ENCODE measurements at regions not wholly inside any gene's neighbourhood (a gene's known extent, or its start where the extent isn't known, plus 50 kb on each side); places are given as distances from the start of the nearest gene placed in this dataset.
"Not testable (repeated sequence)": the region's sequence is repeated elsewhere in the genome, so short reads cannot be mapped to it uniquely, and the experiment has no call there.

- no peak for DNase-seq
- H3K27ac Mint-ChIP-seq: no peak overlapping the region
- H3K9me3 Mint-ChIP-seq (ENCODE audit: low read depth): no peaks in the 10 kb centered on the region
- ATAC-seq: no peak
- H3K4me1 Mint-ChIP-seq: no peaks in the 10 kb centered on the region
- intact Hi-C loops (cut with DNase I, micrococcal nuclease): no loop called here
- H3K4me3 Mint-ChIP-seq: no peak overlapping the region
- POLR2A ChIA-PET: no interaction called here
- CTCF ChIA-PET: no interaction called here
- H3K27me3 Mint-ChIP-seq: peaks cover 1% of the 10 kb centered on the region
- no peaks in the 10 kb centered on the region for H3K36me3 Mint-ChIP-seq (ENCODE audit: low read depth)
Measured at GRCh38 chrX:3451571-3451970, 105.1 kb upstream of the MXRA5 start.

GRCh38 chrX:3450881-3451570, 104.6 kb upstream of the MXRA5 start:
- no peak overlapping the region for H3K4me3 Mint-ChIP-seq
- H3K9me3 Mint-ChIP-seq (ENCODE audit: low read depth): no peaks in the 10 kb centered on the region
- intact Hi-C loops (cut with DNase I, micrococcal nuclease): no loop called here

DNA sequence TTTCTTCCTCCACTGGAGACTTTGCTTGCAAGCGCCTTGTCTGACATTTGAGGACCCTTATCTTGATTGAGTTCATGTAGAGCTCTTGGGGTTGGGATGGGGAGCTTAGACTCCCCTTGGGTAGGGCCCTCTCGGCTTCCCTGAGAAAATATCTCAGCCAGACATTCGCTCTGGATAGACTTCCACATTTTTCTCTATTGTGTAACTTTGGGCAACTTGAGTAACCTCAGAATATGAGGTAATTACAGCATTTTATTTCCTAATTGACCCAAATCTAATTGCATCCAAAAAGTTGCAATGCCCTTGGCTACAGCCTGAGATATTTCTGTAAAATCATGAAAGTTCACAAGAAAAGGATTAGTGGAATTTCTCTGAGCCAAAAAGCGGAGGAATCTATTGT, 102.8 kb upstream of the MXRA5 start:
- ChIA-PET CTCF (no interaction called here), POLR2A (no interaction called here)
- no peaks in the 10 kb centered on the region for H3K9me3 Mint-ChIP-seq (ENCODE audit: low read depth)

More at GRCh38 chrX:3450881-3451570, 104.6 kb upstream of the MXRA5 start:
- H3K36me3 Mint-ChIP-seq (ENCODE audit: low read depth): no peaks in the 10 kb centered on the region
- no peaks in the 10 kb centered on the region for H3K4me1 Mint-ChIP-seq
- POLR2A ChIA-PET: no interaction called here
- ATAC-seq (no peak), DNase-seq (no peak)
- peaks cover 1% of the 10 kb centered on the region for H3K27me3 Mint-ChIP-seq
- no peak overlapping the region for H3K27ac Mint-ChIP-seq
- CTCF ChIA-PET: no interaction called here

DNA sequence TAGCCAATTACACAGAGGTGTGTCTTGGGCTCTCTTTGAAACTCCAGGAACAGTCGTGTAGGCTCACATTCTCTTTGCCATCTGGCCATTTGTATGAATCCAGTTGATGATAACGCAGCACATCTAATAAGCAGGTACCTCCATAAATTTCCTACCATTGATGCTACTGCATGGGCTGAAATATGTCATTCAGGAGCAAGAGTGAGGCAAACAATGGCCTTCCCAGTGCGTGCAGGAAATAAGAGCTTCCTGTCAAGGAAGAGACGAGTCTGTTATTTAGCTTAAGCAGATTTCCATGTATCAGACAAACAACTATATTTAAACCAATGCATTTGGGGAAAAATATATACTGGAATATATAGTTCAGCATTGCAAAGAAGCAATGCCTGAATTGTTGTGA, 102.1 kb upstream of the MXRA5 start:
- no peaks in the 10 kb centered on the region for H3K4me1 Mint-ChIP-seq
- CTCF ChIA-PET: no interaction called here
- peaks cover 1% of the 10 kb centered on the region for H3K27me3 Mint-ChIP-seq

More for the DNA sequence above, 102.8 kb upstream of the MXRA5 start:
- no peaks in the 10 kb centered on the region for H3K4me1 Mint-ChIP-seq
- H3K27me3 Mint-ChIP-seq: peaks cover 1% of the 10 kb centered on the region
- no peak overlapping the region for H3K4me3 Mint-ChIP-seq
- ATAC-seq (no peak), DNase-seq (no peak)
- intact Hi-C loops (cut with DNase I, micrococcal nuclease): no loop called here
- no peaks in the 10 kb centered on the region for H3K36me3 Mint-ChIP-seq (ENCODE audit: low read depth)
- no peak overlapping the region for H3K27ac Mint-ChIP-seq

GRCh38 chrX:3445806-3446490, 99.5 kb upstream of the MXRA5 start:
- DNase-seq (no peak), ATAC-seq (no peak)
- Mint-ChIP-seq H3K27ac (no peak overlapping the region), H3K4me1 (no peaks in the 10 kb centered on the region), H3K27me3 (peaks cover 1% of the 10 kb centered on the region), H3K9me3 (ENCODE audit: low read depth) (no peaks in the 10 kb centered on the region), H3K4me3 (no peak overlapping the region), H3K36me3 (ENCODE audit: low read depth) (no peaks in the 10 kb centered on the region)
- CTCF ChIA-PET: no interaction called here
- intact Hi-C loops (cut with DNase I, micrococcal nuclease): no loop called here
- POLR2A ChIA-PET: no interaction called here

More for the DNA sequence above, 102.1 kb upstream of the MXRA5 start:
- ATAC-seq: no peak
- no peak overlapping the region for H3K27ac Mint-ChIP-seq
- no peaks in the 10 kb centered on the region for H3K9me3 Mint-ChIP-seq (ENCODE audit: low read depth)
- no peak for DNase-seq
- POLR2A ChIA-PET: no interaction called here
- no peaks in the 10 kb centered on the region for H3K36me3 Mint-ChIP-seq (ENCODE audit: low read depth)
- intact Hi-C loops (cut with DNase I, micrococcal nuclease): no loop called here
- no peak overlapping the region for H3K4me3 Mint-ChIP-seq

- intact Hi-C loops (cut with DNase I, micrococcal nuclease): no loop called here
- Mint-ChIP-seq H3K27ac (no peak overlapping the region), H3K36me3 (ENCODE audit: low read depth) (no peaks in the 10 kb centered on the region), H3K27me3 (peaks cover 1% of the 10 kb centered on the region), H3K4me3 (no peak overlapping the region), H3K9me3 (ENCODE audit: low read depth) (no peaks in the 10 kb centered on the region), H3K4me1 (no peaks in the 10 kb centered on the region)
- POLR2A ChIA-PET: no interaction called here
- no peak for DNase-seq
- no peak for ATAC-seq
- CTCF ChIA-PET: no interaction called here
Measured at GRCh38 chrX:3443184-3443583, 96.7 kb upstream of the MXRA5 start.

DNA sequence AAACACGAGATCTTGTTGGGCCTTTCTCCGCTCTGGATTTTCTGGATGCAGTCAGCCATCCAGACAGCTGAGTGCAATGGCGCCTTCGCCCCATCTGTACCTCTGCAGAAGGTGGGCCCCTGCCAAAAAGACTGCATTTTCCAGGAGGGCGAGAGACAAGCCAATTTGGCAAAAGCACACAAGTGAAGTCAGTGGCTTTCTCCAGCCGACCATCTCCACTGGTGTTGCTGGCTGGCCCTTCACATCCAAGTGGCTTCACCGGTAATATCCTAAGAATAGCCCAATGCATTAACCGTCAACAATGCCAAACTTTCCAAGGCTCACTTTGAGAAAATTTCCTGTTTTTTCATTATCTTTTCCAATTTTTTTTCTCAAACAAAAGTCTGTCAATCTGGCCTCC, 96.2 kb upstream of the MXRA5 start:
- POLR2A ChIA-PET: no interaction called here
- no peaks in the 10 kb centered on the region for H3K27me3 Mint-ChIP-seq
- no peaks in the 10 kb centered on the region for H3K4me1 Mint-ChIP-seq
- CTCF ChIA-PET: no interaction called here
- H3K27ac Mint-ChIP-seq: no peak overlapping the region
- H3K4me3 Mint-ChIP-seq: no peak overlapping the region
- H3K9me3 Mint-ChIP-seq (ENCODE audit: low read depth): no peaks in the 10 kb centered on the region
- H3K36me3 Mint-ChIP-seq (ENCODE audit: low read depth): no peaks in the 10 kb centered on the region
- DNase-seq: no peak
- intact Hi-C loops (cut with DNase I, micrococcal nuclease): no loop called here
- no peak for ATAC-seq

DNA sequence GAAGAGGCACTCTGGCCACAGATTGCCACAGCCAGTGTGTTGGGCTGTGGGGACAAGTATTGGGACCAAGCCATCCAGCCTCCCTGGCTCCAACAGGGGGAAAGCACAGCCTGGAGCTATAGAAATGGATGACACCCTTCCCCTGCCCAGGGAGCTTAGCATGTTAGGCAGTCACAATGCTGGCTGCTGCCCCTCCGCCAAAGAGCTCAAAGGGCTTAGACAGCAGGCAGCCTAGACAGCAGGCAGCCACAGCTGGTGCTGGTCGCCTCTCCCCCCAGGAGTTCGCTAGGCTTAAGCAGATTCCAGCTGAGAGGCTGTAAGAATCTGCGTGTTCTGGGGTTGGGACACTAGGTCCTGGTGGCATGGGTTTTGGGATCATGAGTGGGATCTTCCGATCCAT, 94.5 kb upstream of the MXRA5 start:
- intact Hi-C loops (cut with DNase I, micrococcal nuclease): no loop called here
- ChIA-PET CTCF (no interaction called here), POLR2A (no interaction called here)
- Mint-ChIP-seq H3K27ac (no peak overlapping the region), H3K36me3 (ENCODE audit: low read depth) (no peaks in the 10 kb centered on the region), H3K9me3 (ENCODE audit: low read depth) (no peaks in the 10 kb centered on the region), H3K4me1 (no peaks in the 10 kb centered on the region), H3K4me3 (no peak overlapping the region), H3K27me3 (no peaks in the 10 kb centered on the region)
- no peak for DNase-seq
- no peak for ATAC-seq

GRCh38 chrX:3435916-3436315, 89.5 kb upstream of the MXRA5 start:
- POLR2A ChIA-PET; H3K36me3 Mint-ChIP-seq (ENCODE audit: low read depth); H3K4me3 Mint-ChIP-seq; ATAC-seq; CTCF ChIA-PET; DNase-seq; intact Hi-C loops (cut with DNase I, micrococcal nuclease); H3K4me1 Mint-ChIP-seq; H3K9me3 Mint-ChIP-seq (ENCODE audit: low read depth); H3K27me3 Mint-ChIP-seq; H3K27ac Mint-ChIP-seq: not testable (repeated sequence)

GRCh38 chrX:3435057-3435456, 88.6 kb upstream of the MXRA5 start:
- intact Hi-C loops (cut with DNase I, micrococcal nuclease): no loop called here
- H3K4me1 Mint-ChIP-seq: no peaks in the 10 kb centered on the region
- H3K36me3 Mint-ChIP-seq (ENCODE audit: low read depth): no peaks in the 10 kb centered on the region
- no peak overlapping the region for H3K27ac Mint-ChIP-seq
- no peak overlapping the region for H3K4me3 Mint-ChIP-seq
- H3K9me3 Mint-ChIP-seq (ENCODE audit: low read depth): no peaks in the 10 kb centered on the region
- DNase-seq (no peak), ATAC-seq (no peak)
- POLR2A ChIA-PET: no interaction called here
- CTCF ChIA-PET: no interaction called here
- no peaks in the 10 kb centered on the region for H3K27me3 Mint-ChIP-seq

- Mint-ChIP-seq H3K4me1 (no peaks in the 10 kb centered on the region), H3K27me3 (no peaks in the 10 kb centered on the region), H3K36me3 (ENCODE audit: low read depth) (no peaks in the 10 kb centered on the region), H3K9me3 (ENCODE audit: low read depth) (no peaks in the 10 kb centered on the region), H3K4me3 (no peak overlapping the region), H3K27ac (no peak overlapping the region)
- ChIA-PET POLR2A (no interaction called here), CTCF (no interaction called here)
- intact Hi-C loops (cut with DNase I, micrococcal nuclease): no loop called here
- ATAC-seq: no peak
- no peak for DNase-seq
Measured at GRCh38 chrX:3428792-3429191, 82.3 kb upstream of the MXRA5 start.

DNA sequence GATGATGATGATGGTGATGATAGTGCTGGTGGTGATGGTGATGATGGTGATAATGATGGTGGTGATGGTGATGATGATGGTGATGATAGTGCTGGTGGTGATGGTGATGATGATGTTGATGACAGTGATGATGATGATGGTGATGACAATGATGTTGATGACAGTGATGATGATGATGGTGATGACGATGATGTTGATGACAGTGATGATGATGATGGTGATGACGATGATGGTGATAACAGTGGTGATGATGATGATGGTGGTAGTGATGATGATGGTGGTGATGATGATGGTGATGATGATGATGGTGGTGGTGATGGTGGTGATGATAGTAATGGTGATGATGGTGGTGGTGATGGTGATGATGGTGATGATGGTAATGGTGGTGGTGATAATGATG, 80.1 kb upstream of the MXRA5 start:
- Mint-ChIP-seq H3K36me3 (ENCODE audit: low read depth) (no peaks in the 10 kb centered on the region), H3K27me3 (no peaks in the 10 kb centered on the region), H3K9me3 (ENCODE audit: low read depth) (no peaks in the 10 kb centered on the region), H3K4me3 (no peak overlapping the region), H3K27ac (no peak overlapping the region), H3K4me1 (no peaks in the 10 kb centered on the region)
- POLR2A ChIA-PET: no interaction called here
- CTCF ChIA-PET: no interaction called here
- DNase-seq (no peak), ATAC-seq (no peak)
- intact Hi-C loops (cut with DNase I, micrococcal nuclease): no loop called here
